ENCODE measurements at regions not wholly inside any gene's neighbourhood (a gene's known extent, or its start where the extent isn't known, plus 50 kb on each side); places are given as distances from the start of the nearest gene placed in this dataset.
A peak's percentile ranks its signal among the peaks of the same experiment; 100 is the strongest.

DNA sequence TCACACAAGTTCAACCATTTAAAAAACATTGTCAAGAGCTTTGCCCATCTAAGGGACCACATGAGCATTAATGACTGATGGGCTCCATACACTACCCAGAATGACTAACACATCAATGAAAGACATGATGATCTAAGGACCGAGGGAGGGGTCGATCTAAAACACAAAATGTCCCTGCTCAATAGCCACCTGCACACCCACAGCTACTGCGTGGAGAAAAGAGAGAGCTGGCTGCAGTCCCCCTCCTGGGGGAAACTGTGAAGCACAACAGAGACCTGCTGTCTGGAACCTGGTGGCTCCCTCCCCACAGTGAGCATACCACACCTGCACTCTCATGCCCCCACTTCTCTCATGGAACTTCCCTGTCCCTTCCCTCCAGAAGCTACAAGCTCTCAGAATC is 130.1 kb upstream of the ERG start:
- Mint-ChIP-seq H3K27me3 (ENCODE audit: insufficient read depth, low read depth) (peaks cover 2% of the 10 kb centered on the region), H3K4me3 (no peak overlapping the region), H3K27ac (no peak overlapping the region), H3K36me3 (no peaks in the 10 kb centered on the region), H3K9me3 (peaks cover 10% of the 10 kb centered on the region), H3K4me1 (no peaks in the 10 kb centered on the region)
- Histone ChIP-seq H3K27ac (no peak overlapping the region), H2AFZ (replicated peaks) (no peak overlapping the region), H3K27me3 (no peaks in the 10 kb centered on the region), H3K79me2 (ENCODE audit: low read depth) (no peaks in the 10 kb centered on the region), H3F3A (ENCODE audit: low read depth) (no peaks in the 10 kb centered on the region), H3K9me3 (ENCODE audit: low read depth) (no peaks in the 10 kb centered on the region), H3K4me2 (no peak overlapping the region), H3K4me3 (no peak overlapping the region), H3K36me3 (no peaks in the 10 kb centered on the region), H3K9ac (no peak overlapping the region), H3K4me1 (no peaks in the 10 kb centered on the region), H4K20me1 (ENCODE audit: low read depth) (no peaks in the 10 kb centered on the region)
- DNase-seq (ENCODE audit: low spot score) = no peak
- TF ChIP-seq EZH2phosphoT487 (IDR thresholded peaks at IDR 0.05) (no peak), EZH2 (IDR thresholded peaks at IDR 0.05) (no peak)
- TF ChIP-seq, protein P1, sequence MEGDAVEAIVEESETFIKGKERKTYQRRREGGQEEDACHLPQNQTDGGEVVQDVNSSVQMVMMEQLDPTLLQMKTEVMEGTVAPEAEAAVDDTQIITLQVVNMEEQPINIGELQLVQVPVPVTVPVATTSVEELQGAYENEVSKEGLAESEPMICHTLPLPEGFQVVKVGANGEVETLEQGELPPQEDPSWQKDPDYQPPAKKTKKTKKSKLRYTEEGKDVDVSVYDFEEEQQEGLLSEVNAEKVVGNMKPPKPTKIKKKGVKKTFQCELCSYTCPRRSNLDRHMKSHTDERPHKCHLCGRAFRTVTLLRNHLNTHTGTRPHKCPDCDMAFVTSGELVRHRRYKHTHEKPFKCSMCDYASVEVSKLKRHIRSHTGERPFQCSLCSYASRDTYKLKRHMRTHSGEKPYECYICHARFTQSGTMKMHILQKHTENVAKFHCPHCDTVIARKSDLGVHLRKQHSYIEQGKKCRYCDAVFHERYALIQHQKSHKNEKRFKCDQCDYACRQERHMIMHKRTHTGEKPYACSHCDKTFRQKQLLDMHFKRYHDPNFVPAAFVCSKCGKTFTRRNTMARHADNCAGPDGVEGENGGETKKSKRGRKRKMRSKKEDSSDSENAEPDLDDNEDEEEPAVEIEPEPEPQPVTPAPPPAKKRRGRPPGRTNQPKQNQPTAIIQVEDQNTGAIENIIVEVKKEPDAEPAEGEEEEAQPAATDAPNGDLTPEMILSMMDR (IDR thresholded peaks at IDR 0.05) = no peak

DNA sequence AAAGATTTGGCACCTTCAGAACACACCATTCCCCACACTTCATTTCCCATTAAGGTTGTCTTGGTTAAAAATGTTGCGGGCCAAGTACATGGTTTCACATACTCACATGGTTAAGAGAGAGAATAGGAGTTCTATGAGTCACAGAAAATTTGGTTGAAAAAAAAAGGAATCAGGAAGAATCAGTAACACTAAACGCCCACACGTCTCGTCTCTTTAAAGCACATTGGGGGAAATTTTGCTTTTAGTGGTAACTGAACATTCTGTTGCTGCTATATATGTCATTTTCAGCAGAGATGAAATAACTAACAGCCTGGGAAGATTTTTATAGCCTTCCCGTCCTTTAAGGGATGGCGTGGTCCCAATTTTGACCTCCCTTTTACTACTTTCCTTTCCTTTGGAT is 132.9 kb upstream of the ERG start:
- TF ChIP-seq, protein P1 (IDR thresholded peaks at IDR 0.05) = no peak
- TF ChIP-seq EZH2phosphoT487 (IDR thresholded peaks at IDR 0.05) (no peak), EZH2 (IDR thresholded peaks at IDR 0.05) (no peak)
- Histone ChIP-seq H4K20me1 (ENCODE audit: low read depth) (no peaks in the 10 kb centered on the region), H2AFZ (replicated peaks) (no peak overlapping the region), H3K79me2 (ENCODE audit: low read depth) (no peaks in the 10 kb centered on the region), H3F3A (ENCODE audit: low read depth) (no peaks in the 10 kb centered on the region), H3K4me1 (no peaks in the 10 kb centered on the region), H3K4me2 (no peak overlapping the region), H3K4me3 (no peak overlapping the region), H3K36me3 (no peaks in the 10 kb centered on the region), H3K9me3 (ENCODE audit: low read depth) (no peaks in the 10 kb centered on the region), H3K27ac (no peak overlapping the region), H3K27me3 (no peaks in the 10 kb centered on the region), H3K9ac (no peak overlapping the region)
- Mint-ChIP-seq H3K4me3 (no peak overlapping the region), H3K4me1 (no peaks in the 10 kb centered on the region), H3K36me3 (no peaks in the 10 kb centered on the region), H3K9me3 (peaks cover 10% of the 10 kb centered on the region), H3K27me3 (ENCODE audit: insufficient read depth, low read depth) (no peaks in the 10 kb centered on the region), H3K27ac (peak overlapping the region; percentile 46)
- DNase-seq (ENCODE audit: low spot score) = no peak

DNA sequence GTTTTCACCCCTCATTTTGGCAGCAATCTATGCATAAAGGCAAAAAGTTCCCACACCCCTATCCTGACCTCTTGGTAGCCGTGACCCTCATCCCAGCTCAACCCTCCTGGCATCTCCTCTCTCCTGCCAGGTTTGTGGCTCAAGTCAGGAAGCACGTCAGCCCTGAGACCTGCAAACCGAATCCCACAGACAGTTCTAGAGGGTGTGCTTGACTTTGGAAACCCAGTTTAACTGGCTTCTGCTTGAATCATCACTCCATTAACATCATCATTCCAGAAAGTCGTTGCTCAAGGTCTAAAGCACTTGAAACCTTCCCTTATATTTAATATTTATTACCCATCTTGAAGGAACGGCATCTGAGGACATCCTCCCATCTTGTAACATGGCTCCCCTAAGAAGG is 133.4 kb upstream of the ERG start:
- DNase-seq (ENCODE audit: low spot score) = no peak
- Mint-ChIP-seq H3K36me3 (no peaks in the 10 kb centered on the region), H3K27ac (peak overlapping the region; percentile 46), H3K4me1 (peaks cover 3% of the 10 kb centered on the region), H3K9me3 (peaks cover 10% of the 10 kb centered on the region), H3K27me3 (ENCODE audit: insufficient read depth, low read depth) (no peaks in the 10 kb centered on the region), H3K4me3 (no peak overlapping the region)
- no peaks in the 10 kb centered on the region for H3K27me3 ChIP-seq
- no peak overlapping the region for H3K4me2 ChIP-seq
- no peaks in the 10 kb centered on the region for H3K36me3 ChIP-seq
- H2AFZ ChIP-seq (replicated peaks) = no peak overlapping the region
- no peaks in the 10 kb centered on the region for H4K20me1 ChIP-seq (ENCODE audit: low read depth)
- no peak overlapping the region for H3K9ac ChIP-seq
- H3K79me2 ChIP-seq (ENCODE audit: low read depth) = no peaks in the 10 kb centered on the region
- H3F3A ChIP-seq (ENCODE audit: low read depth) = no peaks in the 10 kb centered on the region
- no peak overlapping the region for H3K4me3 ChIP-seq
- H3K9me3 ChIP-seq (ENCODE audit: low read depth) = no peaks in the 10 kb centered on the region
- no peak overlapping the region for H3K27ac ChIP-seq
- TF ChIP-seq EZH2phosphoT487 (IDR thresholded peaks at IDR 0.05) (no peak), EZH2 (IDR thresholded peaks at IDR 0.05) (no peak)
- TF ChIP-seq, protein P1 (IDR thresholded peaks at IDR 0.05) = no peak
- peaks cover 5% of the 10 kb centered on the region for H3K4me1 ChIP-seq
